Epithelial cell of esophagus (primary cell): ENCODE measurements at regions not wholly inside any gene's neighbourhood (a gene's known extent, or its start where the extent isn't known, plus 50 kb on each side); places are given as distances from the start of the nearest gene placed in this dataset.

Experiments
- DNase-seq: peaks from one replicate; pipeline ENCODE4 v3.0.0; 2010; ENCODE audit warnings: low read depth
- H3K4me3 ChIP-seq: 2 replicates; pipeline ENCODE4 v1.5.1; 2011; ENCODE audit warnings: mild to moderate bottlenecking, low read length, control low read depth
- TF ChIP-seq, protein P1 (sequence below): IDR thresholded peaks from 2 replicates; pipeline ENCODE4 v1.5.1; 2011; ENCODE audit warnings: low read depth, mild to moderate bottlenecking, low read length, control low read depth, inconsistent platforms; ENCODE audit not compliant: insufficient read depth; ENCODE audit errors: missing control alignments

DNA sequence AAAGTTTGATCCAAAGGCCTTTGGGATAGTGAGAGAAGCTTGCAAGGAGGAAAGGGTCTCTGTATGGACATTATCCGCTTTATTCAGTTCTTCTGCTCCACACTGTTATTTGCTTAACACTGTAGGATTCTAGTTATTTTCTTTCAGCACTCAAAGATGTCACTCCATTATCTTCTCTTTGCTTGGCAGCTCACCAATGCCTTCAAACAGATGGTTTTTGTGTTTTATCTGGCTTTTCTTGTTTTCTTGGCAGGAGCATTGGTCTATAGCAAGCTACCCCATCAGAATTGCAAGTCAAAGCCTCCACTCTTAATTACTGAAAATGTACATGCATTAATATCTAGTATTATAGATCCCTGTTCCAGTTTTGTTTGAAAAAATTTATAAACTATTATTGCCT is 138.8 kb downstream of the EVA1A start:
- TF ChIP-seq, protein P1, sequence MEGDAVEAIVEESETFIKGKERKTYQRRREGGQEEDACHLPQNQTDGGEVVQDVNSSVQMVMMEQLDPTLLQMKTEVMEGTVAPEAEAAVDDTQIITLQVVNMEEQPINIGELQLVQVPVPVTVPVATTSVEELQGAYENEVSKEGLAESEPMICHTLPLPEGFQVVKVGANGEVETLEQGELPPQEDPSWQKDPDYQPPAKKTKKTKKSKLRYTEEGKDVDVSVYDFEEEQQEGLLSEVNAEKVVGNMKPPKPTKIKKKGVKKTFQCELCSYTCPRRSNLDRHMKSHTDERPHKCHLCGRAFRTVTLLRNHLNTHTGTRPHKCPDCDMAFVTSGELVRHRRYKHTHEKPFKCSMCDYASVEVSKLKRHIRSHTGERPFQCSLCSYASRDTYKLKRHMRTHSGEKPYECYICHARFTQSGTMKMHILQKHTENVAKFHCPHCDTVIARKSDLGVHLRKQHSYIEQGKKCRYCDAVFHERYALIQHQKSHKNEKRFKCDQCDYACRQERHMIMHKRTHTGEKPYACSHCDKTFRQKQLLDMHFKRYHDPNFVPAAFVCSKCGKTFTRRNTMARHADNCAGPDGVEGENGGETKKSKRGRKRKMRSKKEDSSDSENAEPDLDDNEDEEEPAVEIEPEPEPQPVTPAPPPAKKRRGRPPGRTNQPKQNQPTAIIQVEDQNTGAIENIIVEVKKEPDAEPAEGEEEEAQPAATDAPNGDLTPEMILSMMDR, result no peak
- H3K4me3 ChIP-seq, result no peak overlapping the region
- no peak for DNase-seq

DNA sequence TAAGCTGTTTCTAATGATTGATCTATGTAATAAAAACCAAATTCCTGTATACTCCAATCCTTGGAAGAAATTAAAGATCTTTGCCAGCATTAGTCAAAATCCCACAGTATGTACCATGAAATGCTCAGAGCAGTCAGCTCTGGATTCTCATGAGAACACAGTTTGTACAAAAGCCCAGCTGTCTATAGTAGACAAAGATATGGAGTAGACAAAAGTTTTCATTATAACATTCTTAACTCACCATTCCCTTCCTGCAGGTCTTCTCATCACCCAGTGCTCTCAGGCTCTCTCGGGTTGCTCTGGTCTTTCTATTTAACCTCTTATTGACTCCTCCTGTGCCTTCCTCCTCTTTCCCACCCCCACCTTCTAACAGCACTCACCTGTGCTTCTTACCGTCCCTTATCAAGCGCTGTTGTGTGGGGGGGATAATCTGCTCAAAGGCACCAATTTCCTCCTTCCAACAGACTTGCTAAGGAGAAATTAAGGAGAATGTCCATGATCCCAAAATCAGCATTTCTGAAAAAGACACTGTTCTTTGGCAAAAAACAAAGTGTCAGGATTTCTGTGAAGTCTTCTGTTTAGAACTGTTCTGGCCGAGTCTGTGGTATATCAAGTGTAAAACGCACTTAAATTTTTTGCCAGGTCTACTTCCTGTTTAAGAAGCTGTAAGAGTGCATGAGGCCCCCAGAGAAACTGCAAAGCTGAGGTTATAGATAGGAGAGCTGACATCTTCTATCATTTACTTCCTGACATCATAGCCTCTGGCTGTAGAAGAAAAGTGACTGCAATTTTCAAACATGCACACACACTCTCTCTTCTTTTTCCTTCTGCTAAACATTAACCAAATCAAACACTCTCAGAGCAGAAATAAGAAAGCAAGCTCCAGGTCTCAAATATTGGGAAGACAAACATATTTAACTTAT is 144.1 kb downstream of the EVA1A start:
- TF ChIP-seq, protein P1, result no peak
- DNase-seq, result no peak
- no peak overlapping the region for H3K4me3 ChIP-seq

DNA sequence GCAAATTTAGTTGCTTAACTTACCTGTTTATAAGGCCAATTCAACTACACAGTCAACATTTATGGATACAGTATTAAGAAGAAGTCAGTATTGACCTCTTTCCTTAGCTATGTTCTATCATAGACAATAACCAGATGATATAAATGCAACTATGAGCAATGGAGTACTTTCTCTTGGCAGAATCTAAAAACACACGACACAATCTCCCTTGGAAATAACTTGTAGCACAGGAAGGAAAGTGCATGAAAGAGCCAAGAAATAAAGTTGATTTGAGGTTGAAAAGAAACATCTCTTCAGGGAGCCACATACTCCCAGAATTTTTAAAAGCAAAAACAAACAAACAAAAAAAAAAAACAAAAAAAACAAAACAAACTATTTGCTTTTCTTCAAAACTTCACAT is 145.0 kb downstream of the EVA1A start:
- no peak overlapping the region for H3K4me3 ChIP-seq
- TF ChIP-seq, protein P1, result no peak
- DNase-seq, result no peak

DNA sequence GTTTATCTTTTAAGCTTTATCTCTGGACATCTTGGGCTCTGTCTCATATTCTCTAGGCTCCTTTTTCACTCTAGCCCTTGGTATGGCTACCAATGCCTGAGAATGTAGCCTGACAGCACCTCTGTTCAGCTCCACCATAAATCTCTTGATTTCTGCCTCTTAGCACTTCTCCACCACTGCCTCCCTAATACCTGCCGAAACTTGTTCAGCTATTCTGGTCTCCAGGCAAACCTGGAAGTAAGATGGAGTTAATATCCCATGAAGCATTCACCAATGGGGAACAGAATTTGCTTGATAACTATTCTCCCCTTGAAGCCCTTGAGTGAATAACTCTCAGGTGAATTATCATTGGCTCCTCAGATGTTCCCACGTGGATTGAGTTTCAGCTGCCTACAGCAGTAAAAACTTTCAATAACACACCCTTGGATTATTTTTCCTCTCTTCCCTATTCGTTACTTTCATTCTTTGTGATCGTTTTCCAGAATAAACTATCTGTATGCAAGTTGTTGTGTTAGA is 145.6 kb downstream of the EVA1A start:
- H3K4me3 ChIP-seq, result no peak overlapping the region
- DNase-seq, result no peak
- TF ChIP-seq, protein P1, result no peak

DNA sequence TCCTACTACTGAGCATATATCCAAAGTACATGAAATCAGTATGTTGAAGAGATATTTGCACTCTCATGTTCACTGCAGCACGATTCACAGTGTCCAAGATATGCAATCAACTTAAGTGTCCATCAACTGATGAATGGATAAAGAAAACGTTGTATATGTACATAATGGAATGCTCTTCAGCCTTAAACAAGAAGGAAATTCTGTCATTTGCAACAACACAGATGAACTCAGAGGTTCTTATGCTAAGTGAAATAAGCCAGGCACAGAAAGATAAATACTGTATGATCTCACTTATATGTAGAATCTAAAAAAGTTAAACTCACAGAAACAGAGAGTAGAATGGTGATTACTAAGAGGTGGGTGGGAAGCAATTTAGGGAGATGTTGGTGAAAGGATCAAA is 149.2 kb downstream of the EVA1A start:
- TF ChIP-seq, protein P1, result no peak
- no peak for DNase-seq
- H3K4me3 ChIP-seq, result no peak overlapping the region

DNA sequence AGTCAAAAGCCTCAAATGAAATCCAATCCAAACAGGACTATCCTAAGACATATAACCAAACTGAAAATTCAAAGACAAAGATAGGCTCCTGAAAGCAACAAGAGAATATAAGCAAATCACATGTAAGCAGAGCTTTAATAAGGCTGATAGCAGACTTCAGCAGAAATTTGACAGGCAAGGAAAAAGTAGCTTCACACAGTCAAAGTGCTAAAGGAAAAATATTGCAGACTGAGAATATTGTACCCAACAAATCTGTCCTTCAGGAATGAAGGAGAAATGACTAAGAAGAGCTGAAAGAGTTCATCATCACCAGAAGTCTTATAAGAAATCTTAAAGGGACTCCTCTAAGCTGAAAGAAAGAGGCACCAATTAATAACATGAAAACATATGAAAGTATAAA is 150.0 kb downstream of the EVA1A start:
- no peak overlapping the region for H3K4me3 ChIP-seq
- TF ChIP-seq, protein P1, result no peak

More for the DNA sequence above, 150.0 kb downstream of the EVA1A start:
- DNase-seq, result no peak
